Tibial artery (tissue), 4 donors: ENCODE measurements at regions not wholly inside any gene's neighbourhood (a gene's known extent, or its start where the extent isn't known, plus 50 kb on each side); places are given as distances from the start of the nearest gene placed in this dataset.

Source experiments
- DNase-seq, 2 donors: peaks; one replicate each; pipeline ENCODE4 v3.0.0-alpha.2; 2019
- H3K27ac ChIP-seq, 2 donors: fragments of 200-600 bp; sonication (generic) in 1 of 2; 1 replicate in 1 of 2; 2 replicates in 1 of 2; pipeline ENCODE4 v1.5.1; 2018 to 2019; ENCODE audit warnings: mild to moderate bottlenecking in 1 of 2
- H3K27me3 ChIP-seq, 2 donors: fragments of 200-600 bp; sonication (generic) in 1 of 2; one replicate each; pipeline versions ENCODE4 v1.5.1 to v1.6.0; 2016 to 2019
- H3K36me3 ChIP-seq, 3 donors: fragments of 200-600 bp; sonication (generic) in 2 of 3; one replicate each; pipeline ENCODE4 v1.5.1; 2016 to 2019; ENCODE audit warnings: mild to moderate bottlenecking in 2 of 3
- H3K4me1 ChIP-seq, 4 donors: fragments of 200-600 bp; sonication (generic) in 2 of 4; 1 replicate in 3 of 4; 2 replicates in 1 of 4; pipeline ENCODE4 v1.5.1; 2016 to 2019
- H3K4me3 ChIP-seq, 2 donors: fragments of 200-600 bp; sonication (generic) in 1 of 2; 1 replicate in 1 of 2; 2 replicates in 1 of 2; pipeline ENCODE4 v1.5.1; 2018 to 2019; ENCODE audit warnings: mild to moderate bottlenecking in 2 of 2
- H3K9me3 ChIP-seq, 3 donors: fragments of 200-600 bp; sonication (generic) in 1 of 3; one replicate each; pipeline ENCODE4 v1.5.1; 2016 to 2019
- intact Hi-C: fragments of 100-400 bp; cut with DNase I; formaldehyde crosslinking; loops from one replicate; pipeline ENCODE4 v1.15.0; 2023; ENCODE audit warnings: low total_unique reads
- TF ChIP-seq, protein P1 (sequence below), 2 experiments: fragments of 200-600 bp in 1 of 2; fragments of 450-650 bp in 1 of 2; IDR thresholded peaks; one replicate each; pipeline ENCODE4 v1.5.1; 2017 to 2019; ENCODE audit warnings: antibody characterized with exemption in 2 of 2, mild to moderate bottlenecking in 1 of 2, moderate library complexity in 1 of 2

DNA sequence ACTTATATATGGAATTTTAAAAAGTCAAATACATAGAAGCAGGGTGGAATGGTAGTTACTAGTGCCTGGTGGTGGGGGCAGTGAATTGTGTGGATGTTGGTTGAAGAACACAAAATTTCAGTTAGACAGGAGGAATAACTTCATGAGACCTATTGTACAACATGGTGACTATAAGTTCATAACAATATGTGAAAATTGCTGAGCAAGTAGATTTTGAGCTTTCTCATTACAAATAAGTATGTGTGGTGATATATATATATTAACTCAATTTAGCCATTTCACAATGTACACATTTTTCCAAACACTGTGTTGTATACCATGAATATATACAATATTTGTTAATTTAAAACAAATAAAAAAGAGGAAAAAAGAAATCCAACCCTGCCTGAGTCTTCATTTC lies 641.1 kb downstream of the DIAPH3 start:
- H3K4me3 ChIP-seq, result no peak overlapping the region
- intact Hi-C loops, result no loop called here
- no peaks in the 10 kb centered on the region for H3K36me3 ChIP-seq
- no peaks in the 10 kb centered on the region for H3K9me3 ChIP-seq
- no peak for DNase-seq
- H3K4me1 ChIP-seq, result no peaks in the 10 kb centered on the region
- H3K27me3 ChIP-seq, result no peaks in the 10 kb centered on the region
- H3K27ac ChIP-seq, result no peak overlapping the region
- TF ChIP-seq, protein P1, sequence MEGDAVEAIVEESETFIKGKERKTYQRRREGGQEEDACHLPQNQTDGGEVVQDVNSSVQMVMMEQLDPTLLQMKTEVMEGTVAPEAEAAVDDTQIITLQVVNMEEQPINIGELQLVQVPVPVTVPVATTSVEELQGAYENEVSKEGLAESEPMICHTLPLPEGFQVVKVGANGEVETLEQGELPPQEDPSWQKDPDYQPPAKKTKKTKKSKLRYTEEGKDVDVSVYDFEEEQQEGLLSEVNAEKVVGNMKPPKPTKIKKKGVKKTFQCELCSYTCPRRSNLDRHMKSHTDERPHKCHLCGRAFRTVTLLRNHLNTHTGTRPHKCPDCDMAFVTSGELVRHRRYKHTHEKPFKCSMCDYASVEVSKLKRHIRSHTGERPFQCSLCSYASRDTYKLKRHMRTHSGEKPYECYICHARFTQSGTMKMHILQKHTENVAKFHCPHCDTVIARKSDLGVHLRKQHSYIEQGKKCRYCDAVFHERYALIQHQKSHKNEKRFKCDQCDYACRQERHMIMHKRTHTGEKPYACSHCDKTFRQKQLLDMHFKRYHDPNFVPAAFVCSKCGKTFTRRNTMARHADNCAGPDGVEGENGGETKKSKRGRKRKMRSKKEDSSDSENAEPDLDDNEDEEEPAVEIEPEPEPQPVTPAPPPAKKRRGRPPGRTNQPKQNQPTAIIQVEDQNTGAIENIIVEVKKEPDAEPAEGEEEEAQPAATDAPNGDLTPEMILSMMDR (IDR thresholded peaks at IDR 0.05), result no peak

DNA sequence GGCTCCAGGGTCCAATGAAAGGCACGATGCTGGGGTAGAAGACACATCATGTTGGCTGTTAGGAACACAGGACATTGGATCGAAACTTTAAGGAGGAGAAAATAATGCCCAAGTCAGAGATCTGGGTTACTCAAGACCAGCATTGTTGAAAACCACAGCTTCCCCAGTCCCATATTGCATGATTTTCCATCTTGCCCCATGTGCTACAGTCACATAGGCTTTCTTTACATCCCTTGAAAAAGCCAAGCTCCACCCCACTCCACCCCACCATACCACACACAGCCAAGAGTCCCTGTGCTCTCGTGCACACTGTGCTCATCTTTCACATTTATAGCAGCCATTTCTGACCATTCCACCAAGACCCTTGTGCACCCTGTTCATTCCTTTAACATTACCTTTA lies 636.2 kb downstream of the DIAPH3 start:
- intact Hi-C loops, result no loop called here
- Histone ChIP-seq H3K36me3 (no peaks in the 10 kb centered on the region), H3K27ac (no peak overlapping the region), H3K27me3 (no peaks in the 10 kb centered on the region), H3K9me3 (no peaks in the 10 kb centered on the region), H3K4me3 (no peak overlapping the region), H3K4me1 (peaks cover 0 to 8% (median 4%) of the 10 kb centered on the region in 4 donors)
- DNase-seq, result no peak
- TF ChIP-seq, protein P1 (IDR thresholded peaks at IDR 0.05), result no peak

DNA sequence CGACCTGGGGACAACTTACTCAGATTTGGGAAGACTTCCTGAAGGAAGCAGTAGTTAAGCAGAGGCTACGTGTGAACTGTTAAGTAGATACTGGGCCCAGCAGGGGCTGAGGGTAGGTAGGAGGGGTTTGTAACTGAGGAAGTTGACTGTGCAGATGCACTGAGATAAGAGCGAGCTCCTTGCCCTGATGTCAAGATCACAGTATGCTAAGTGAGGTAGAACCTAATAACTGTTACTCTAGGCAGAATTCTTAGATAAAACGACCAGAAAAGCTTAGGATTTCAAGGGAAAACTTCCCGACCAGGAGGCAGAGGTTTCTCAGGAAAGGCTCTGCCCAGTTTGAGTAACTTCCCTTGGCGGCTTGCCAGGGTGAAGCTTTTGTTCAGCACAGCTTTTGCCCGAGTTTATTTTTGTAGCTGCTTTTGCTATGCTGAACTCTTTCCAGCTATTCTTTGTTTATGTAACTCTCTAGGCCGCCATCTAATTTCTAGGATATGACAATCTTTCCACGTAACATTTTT lies 632.1 kb downstream of the DIAPH3 start:
- Histone ChIP-seq H3K4me1 (peaks cover 0 to 8% (median 4%) of the 10 kb centered on the region in 4 donors), H3K9me3 (no peaks in the 10 kb centered on the region), H3K4me3 (no peak overlapping the region), H3K27ac (no peak overlapping the region), H3K36me3 (no peaks in the 10 kb centered on the region), H3K27me3 (no peaks in the 10 kb centered on the region)
- intact Hi-C loops, result no loop called here
- TF ChIP-seq, protein P1 (IDR thresholded peaks at IDR 0.05), result no peak
- peak; percentile 82 to 83 for DNase-seq

DNA sequence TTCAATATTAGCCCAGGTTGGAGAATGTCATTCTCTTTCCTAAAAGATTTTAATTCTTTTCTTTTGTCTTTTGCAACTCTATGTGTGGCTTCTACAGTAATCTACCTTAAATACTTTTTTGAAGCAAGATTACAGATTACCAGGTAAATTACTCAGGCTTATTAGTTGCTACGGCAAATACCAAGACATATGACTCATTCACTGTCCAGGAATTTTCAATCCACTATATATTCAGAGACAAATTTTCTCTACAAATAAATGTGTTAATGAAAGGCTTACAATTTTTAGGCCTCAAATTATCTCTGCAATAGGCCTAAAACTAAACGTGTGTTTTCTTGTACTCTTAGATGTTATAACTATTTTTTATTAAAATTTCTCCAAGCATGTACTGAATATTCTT lies 631.3 kb downstream of the DIAPH3 start:
- Histone ChIP-seq H3K9me3 (no peaks in the 10 kb centered on the region), H3K27ac (no peak overlapping the region), H3K36me3 (no peaks in the 10 kb centered on the region), H3K4me3 (no peak overlapping the region), H3K4me1 (peaks cover 0 to 8% (median 4%) of the 10 kb centered on the region in 4 donors), H3K27me3 (no peaks in the 10 kb centered on the region)
- intact Hi-C loops, result no loop called here
- TF ChIP-seq, protein P1 (IDR thresholded peaks at IDR 0.05), result no peak
- no peak for DNase-seq

DNA sequence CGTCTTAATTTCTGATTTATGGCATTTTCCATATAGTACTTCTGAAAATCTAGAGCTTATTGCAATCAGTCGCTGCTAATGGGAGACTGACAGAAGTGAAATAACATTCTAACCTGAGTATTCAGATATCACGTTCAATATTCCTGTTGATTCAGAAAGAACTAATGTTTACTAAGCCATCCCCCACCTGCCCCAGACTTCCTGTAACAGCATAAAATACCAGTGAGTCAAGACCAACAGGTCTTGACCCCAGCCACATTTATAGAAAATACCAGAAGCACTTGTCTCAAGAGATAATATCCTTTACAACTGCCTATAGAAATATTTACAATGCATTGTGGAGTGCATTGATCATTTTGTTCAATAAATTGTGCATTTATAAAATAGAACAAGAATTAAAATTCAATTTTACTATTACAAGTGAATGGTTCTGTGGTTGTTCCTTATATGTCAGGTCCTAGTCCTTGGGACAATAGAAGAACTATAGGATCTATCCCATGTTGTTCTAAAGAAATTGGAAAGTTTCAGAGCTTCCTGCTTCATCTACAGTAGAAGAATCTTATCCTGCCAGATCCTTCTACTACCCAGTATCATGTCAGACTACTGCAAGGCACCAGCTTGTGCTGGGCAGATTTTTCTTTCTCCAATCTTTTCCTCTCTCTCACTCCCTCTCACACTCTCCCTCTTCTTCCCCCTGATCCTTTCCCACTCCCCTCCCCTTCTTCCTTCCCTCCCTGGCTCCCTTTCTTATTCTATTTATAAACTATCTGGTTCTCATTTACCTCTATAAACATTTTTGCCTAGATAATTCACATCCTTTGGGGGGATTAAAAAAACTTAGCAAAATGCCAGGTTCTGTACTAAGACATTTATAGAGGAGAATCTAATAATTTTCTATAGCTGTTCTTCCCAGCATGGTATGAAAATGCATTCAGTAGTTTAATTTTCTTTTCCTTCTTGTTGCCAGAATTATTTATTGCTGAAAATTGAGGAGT lies 629.9 kb downstream of the DIAPH3 start:
- H3K9me3 ChIP-seq, result no peaks in the 10 kb centered on the region
- TF ChIP-seq, protein P1 (IDR thresholded peaks at IDR 0.05), result no peak
- H3K27ac ChIP-seq, result no peak overlapping the region
- intact Hi-C loops, result no loop called here
- H3K27me3 ChIP-seq, result no peaks in the 10 kb centered on the region
- peaks cover 0 to 8% (median 4%) of the 10 kb centered on the region in 4 donors for H3K4me1 ChIP-seq
- no peaks in the 10 kb centered on the region for H3K36me3 ChIP-seq
- DNase-seq, result no peak
- H3K4me3 ChIP-seq, result no peak overlapping the region
